ENCODE measurements at regions not wholly inside any gene's neighbourhood (a gene's known extent, or its start where the extent isn't known, plus 50 kb on each side); places are given as distances from the start of the nearest gene placed in this dataset.

GRCh38 chr1:184299796-184300195 is 87.0 kb upstream of the C1orf21 start:
- H3K9me3 ChIP-seq (ENCODE audit: control insufficient read depth in 1 of 2, low read length in 2 of 2): no peaks in the 10 kb centered on the region
- ChIA-PET CTCF (ENCODE audit: partially characterized antibody) (no interaction called here), POLR2A (ENCODE audit: partially characterized antibody) (no interaction called here)
- no peaks in the 10 kb centered on the region for H3K4me1 ChIP-seq (ENCODE audit: insufficient read depth, low read length)
- Mint-ChIP-seq H3K27ac (no peak overlapping the region), H3K9me3 (peaks cover 0 to 3% (median 0%) of the 10 kb centered on the region in 8 donors), H3K27me3 (peaks cover 1 to 9% of the 10 kb centered on the region in 2 donors), H3K36me3 (no peaks in the 10 kb centered on the region), H3K4me3 (no peak overlapping the region), H3K4me1 (peaks cover 0 to 7% (median 5%) of the 10 kb centered on the region in 4 donors)
- no peaks in the 10 kb centered on the region for H3K36me3 ChIP-seq (ENCODE audit: insufficient read depth, low read length)
- intact Hi-C loops (cut with micrococcal nuclease): no loop called here
- no peak overlapping the region for H3K27ac ChIP-seq (ENCODE audit: low read depth, low read length)
- DNase-seq: no peak
- no peak overlapping the region for H3K4me3 ChIP-seq (ENCODE audit: low read length in 2 of 2)
- H3K27me3 ChIP-seq (ENCODE audit: insufficient read depth, low read length): no peaks in the 10 kb centered on the region

- DNase-seq: no peak
- Histone ChIP-seq H3K9me3 (ENCODE audit: control insufficient read depth in 1 of 2, low read length in 2 of 2) (no peaks in the 10 kb centered on the region), H3K27ac (ENCODE audit: low read depth, low read length) (no peak overlapping the region), H3K4me1 (ENCODE audit: insufficient read depth, low read length) (no peaks in the 10 kb centered on the region), H3K4me3 (ENCODE audit: low read length in 2 of 2) (no peak overlapping the region), H3K36me3 (ENCODE audit: insufficient read depth, low read length) (no peaks in the 10 kb centered on the region), H3K27me3 (ENCODE audit: insufficient read depth, low read length) (no peaks in the 10 kb centered on the region)
- POLR2A ChIA-PET (ENCODE audit: partially characterized antibody): no interaction called here
- Mint-ChIP-seq H3K27ac (no peak overlapping the region), H3K9me3 (peaks cover 0 to 3% (median 0%) of the 10 kb centered on the region in 8 donors), H3K4me1 (peaks cover 0 to 7% (median 5%) of the 10 kb centered on the region in 4 donors), H3K27me3 (peaks cover 1 to 8% of the 10 kb centered on the region in 2 donors), H3K36me3 (no peaks in the 10 kb centered on the region), H3K4me3 (no peak overlapping the region)
- CTCF ChIA-PET (ENCODE audit: partially characterized antibody): no interaction called here
- intact Hi-C loops (cut with micrococcal nuclease): no loop called here
These were observed 86.4 kb upstream of the C1orf21 start for GRCh38 chr1:184300446-184300845.

- Histone ChIP-seq H3K36me3 (ENCODE audit: insufficient read depth, low read length) (no peaks in the 10 kb centered on the region), H3K9me3 (ENCODE audit: control insufficient read depth in 1 of 2, low read length in 2 of 2) (no peaks in the 10 kb centered on the region), H3K27ac (ENCODE audit: low read depth, low read length) (no peak overlapping the region), H3K4me3 (ENCODE audit: low read length in 2 of 2) (no peak overlapping the region), H3K27me3 (ENCODE audit: insufficient read depth, low read length) (no peaks in the 10 kb centered on the region), H3K4me1 (ENCODE audit: insufficient read depth, low read length) (no peaks in the 10 kb centered on the region)
- H3K36me3 Mint-ChIP-seq: no peaks in the 10 kb centered on the region
- intact Hi-C loops (cut with micrococcal nuclease): no loop called here
- ChIA-PET CTCF (ENCODE audit: partially characterized antibody) (no interaction called here), POLR2A (ENCODE audit: partially characterized antibody) (no interaction called here)
- H3K27me3 Mint-ChIP-seq: peaks cover 1 to 7% of the 10 kb centered on the region in 2 donors
- DNase-seq: no peak
- peaks cover 0 to 5% (median under 1%) of the 10 kb centered on the region in 8 donors for H3K9me3 Mint-ChIP-seq
- H3K27ac Mint-ChIP-seq: no peak overlapping the region
- peaks cover 0 to 7% (median 5%) of the 10 kb centered on the region in 4 donors for H3K4me1 Mint-ChIP-seq
- no peak overlapping the region for H3K4me3 Mint-ChIP-seq
These were observed 85.6 kb upstream of the C1orf21 start for GRCh38 chr1:184301227-184301626.

- H3K27me3 Mint-ChIP-seq: peaks cover 1 to 6% of the 10 kb centered on the region in 2 donors
- POLR2A ChIA-PET (ENCODE audit: partially characterized antibody): no interaction called here
- intact Hi-C loops (cut with micrococcal nuclease): no loop called here
- peak overlapping the region in 6 of 8 donors; percentile 0 to 63 (median 19) for H3K4me3 Mint-ChIP-seq
- DNase-seq: no peak
- Histone ChIP-seq H3K27me3 (ENCODE audit: insufficient read depth, low read length) (no peaks in the 10 kb centered on the region), H3K36me3 (ENCODE audit: insufficient read depth, low read length) (no peaks in the 10 kb centered on the region), H3K4me1 (ENCODE audit: insufficient read depth, low read length) (no peaks in the 10 kb centered on the region), H3K9me3 (ENCODE audit: control insufficient read depth in 1 of 2, low read length in 2 of 2) (no peaks in the 10 kb centered on the region), H3K4me3 (ENCODE audit: low read length in 2 of 2) (no peak overlapping the region), H3K27ac (ENCODE audit: low read depth, low read length) (no peak overlapping the region)
- peaks cover 0 to 6% (median 5%) of the 10 kb centered on the region in 4 donors for H3K4me1 Mint-ChIP-seq
- CTCF ChIA-PET (ENCODE audit: partially characterized antibody): no interaction called here
- H3K9me3 Mint-ChIP-seq: peaks cover 0 to 5% (median 1%) of the 10 kb centered on the region in 8 donors
- no peak overlapping the region for H3K27ac Mint-ChIP-seq
- H3K36me3 Mint-ChIP-seq: no peaks in the 10 kb centered on the region
These were observed 84.5 kb upstream of the C1orf21 start for GRCh38 chr1:184302346-184302745.

GRCh38 chr1:184310157-184310819 is 76.5 kb upstream of the C1orf21 start:
- Mint-ChIP-seq H3K36me3 (no peaks in the 10 kb centered on the region), H3K4me3 (no peak overlapping the region), H3K4me1 (no peaks in the 10 kb centered on the region), H3K9me3 (peaks cover 0 to 6% (median 3%) of the 10 kb centered on the region in 8 donors), H3K27ac (no peak overlapping the region), H3K27me3 (peaks cover 3 to 6% of the 10 kb centered on the region in 2 donors)
- H3K9me3 ChIP-seq (ENCODE audit: control insufficient read depth in 1 of 2, low read length in 2 of 2): no peaks in the 10 kb centered on the region
- DNase-seq: no peak
- no peaks in the 10 kb centered on the region for H3K27me3 ChIP-seq (ENCODE audit: insufficient read depth, low read length)
- ChIA-PET CTCF (ENCODE audit: partially characterized antibody) (no interaction called here), POLR2A (ENCODE audit: partially characterized antibody) (no interaction called here)
- intact Hi-C loops (cut with micrococcal nuclease): no loop called here
- H3K4me1 ChIP-seq (ENCODE audit: insufficient read depth, low read length): no peaks in the 10 kb centered on the region
- no peak overlapping the region for H3K27ac ChIP-seq (ENCODE audit: low read depth, low read length)
- no peak overlapping the region for H3K4me3 ChIP-seq (ENCODE audit: low read length in 2 of 2)
- H3K36me3 ChIP-seq (ENCODE audit: insufficient read depth, low read length): no peaks in the 10 kb centered on the region

GRCh38 chr1:184311580-184311979 is 75.2 kb upstream of the C1orf21 start:
- DNase-seq: no peak
- H3K36me3 Mint-ChIP-seq: no peaks in the 10 kb centered on the region
- ChIA-PET CTCF (ENCODE audit: partially characterized antibody) (no interaction called here), POLR2A (ENCODE audit: partially characterized antibody) (no interaction called here)
- Histone ChIP-seq H3K27ac (ENCODE audit: low read depth, low read length) (no peak overlapping the region), H3K9me3 (ENCODE audit: control insufficient read depth in 1 of 2, low read length in 2 of 2) (no peaks in the 10 kb centered on the region), H3K36me3 (ENCODE audit: insufficient read depth, low read length) (no peaks in the 10 kb centered on the region), H3K27me3 (ENCODE audit: insufficient read depth, low read length) (peaks cover 3% of the 10 kb centered on the region), H3K4me3 (ENCODE audit: low read length in 2 of 2) (no peak overlapping the region), H3K4me1 (ENCODE audit: insufficient read depth, low read length) (no peaks in the 10 kb centered on the region)
- intact Hi-C loops (cut with micrococcal nuclease): no loop called here
- peaks cover 0 to 6% (median 2%) of the 10 kb centered on the region in 8 donors for H3K9me3 Mint-ChIP-seq
- H3K27me3 Mint-ChIP-seq: peaks cover 5 to 8% of the 10 kb centered on the region in 2 donors
- H3K4me1 Mint-ChIP-seq: no peaks in the 10 kb centered on the region
- no peak overlapping the region for H3K4me3 Mint-ChIP-seq
- H3K27ac Mint-ChIP-seq: no peak overlapping the region

GRCh38 chr1:184315254-184315653 is 71.6 kb upstream of the C1orf21 start:
- no peaks in the 10 kb centered on the region for H3K9me3 ChIP-seq (ENCODE audit: control insufficient read depth in 1 of 2, low read length in 2 of 2)
- no peaks in the 10 kb centered on the region for H3K36me3 Mint-ChIP-seq
- no peaks in the 10 kb centered on the region for H3K36me3 ChIP-seq (ENCODE audit: insufficient read depth, low read length)
- no peak overlapping the region for H3K27ac Mint-ChIP-seq
- H3K9me3 Mint-ChIP-seq: peaks cover 0 to 2% (median 0%) of the 10 kb centered on the region in 8 donors
- intact Hi-C loops (cut with micrococcal nuclease): no loop called here
- no peaks in the 10 kb centered on the region for H3K4me1 Mint-ChIP-seq
- CTCF ChIA-PET (ENCODE audit: partially characterized antibody): no interaction called here
- H3K27ac ChIP-seq (ENCODE audit: low read depth, low read length): no peak overlapping the region
- H3K27me3 Mint-ChIP-seq: peaks cover 2 to 7% of the 10 kb centered on the region in 2 donors
- no peak overlapping the region for H3K4me3 ChIP-seq (ENCODE audit: low read length in 2 of 2)
- POLR2A ChIA-PET (ENCODE audit: partially characterized antibody): no interaction called here
- DNase-seq: no peak
- peaks cover 3% of the 10 kb centered on the region for H3K27me3 ChIP-seq (ENCODE audit: insufficient read depth, low read length)
- H3K4me1 ChIP-seq (ENCODE audit: insufficient read depth, low read length): no peaks in the 10 kb centered on the region
- no peak overlapping the region for H3K4me3 Mint-ChIP-seq
